WTC11 (cell line): ENCODE measurements at regions not wholly inside any gene's neighbourhood (a gene's known extent, or its start where the extent isn't known, plus 50 kb on each side); places are given as distances from the start of the nearest gene placed in this dataset.

Source experiments
- ATAC-seq: fragments of 200-7000 bp; cut with Tn5 transposase; 2 replicates; pipeline ENCODE4 v1.10.0; 2021; ENCODE audit warnings: mild to moderate bottlenecking, moderate library complexity
- CTCF ChIA-PET: fragments of 300-600 bp; sonication (Branson Sonifier 250); formaldehyde crosslinking; loops from one replicate; lab custom pipeline; 2021; ENCODE audit warnings: antibody characterized with exemption; lab: Charles Lee
- POLR2A ChIA-PET: fragments of 350-600 bp; sonication (Branson Sonifier 250); formaldehyde crosslinking; loops from one replicate; lab custom pipeline; 2021; ENCODE audit warnings: antibody characterized with exemption; lab: Charles Lee
- DNase-seq: peaks from one replicate; pipeline ENCODE4 v3.0.0; 2021; ENCODE audit warnings: low spot score
- H3K27ac Mint-ChIP-seq: 2 replicates; pipeline ENCODE4 v1.8.0; 2021; ENCODE audit warnings: mixed read lengths
- H3K27me3 Mint-ChIP-seq: 2 replicates; pipeline ENCODE4 v1.8.0; 2021; ENCODE audit warnings: low read depth, mild to moderate bottlenecking, moderate library complexity, mixed read lengths
- H3K36me3 Mint-ChIP-seq: 2 replicates; pipeline ENCODE4 v1.8.0; 2021; ENCODE audit warnings: mixed read lengths
- H3K4me1 Mint-ChIP-seq: 2 replicates; pipeline ENCODE4 v1.8.0; 2022; ENCODE audit warnings: mixed read lengths
- H3K4me3 Mint-ChIP-seq: 2 replicates; pipeline ENCODE4 v1.8.0; 2021; ENCODE audit warnings: mild to moderate bottlenecking, moderate library complexity, mixed read lengths
- H3K9me3 Mint-ChIP-seq: 2 replicates; pipeline ENCODE4 v1.8.0; 2021; ENCODE audit warnings: mixed read lengths
- CREM ChIP-seq: sonication (generic); formaldehyde crosslinking; IDR thresholded peaks from 2 replicates; pipeline ENCODE4 v1.8.1; 2022; ENCODE audit warnings: mild to moderate bottlenecking, missing genetic modification reagents, moderate library complexity
- ESRRA ChIP-seq: sonication (generic); formaldehyde crosslinking; IDR thresholded peaks from 2 replicates; pipeline ENCODE4 v1.8.1; 2022; ENCODE audit warnings: mild to moderate bottlenecking, missing genetic modification reagents, borderline replicate concordance
- ETV6 ChIP-seq: sonication (generic); formaldehyde crosslinking; IDR thresholded peaks from 2 replicates; pipeline ENCODE4 v1.8.1; 2022; ENCODE audit warnings: mild to moderate bottlenecking, missing genetic modification reagents
- FOXJ3 ChIP-seq: sonication (generic); formaldehyde crosslinking; IDR thresholded peaks from 2 replicates; pipeline ENCODE4 v1.9.0; 2021; ENCODE audit warnings: missing genetic modification reagents, mild to moderate bottlenecking, borderline replicate concordance
- FOXK1 ChIP-seq: sonication (generic); formaldehyde crosslinking; IDR thresholded peaks from 2 replicates; pipeline ENCODE4 v1.8.0; 2022; ENCODE audit warnings: mild to moderate bottlenecking, moderate library complexity, missing genetic modification reagents
- FOXP1 ChIP-seq: sonication (generic); formaldehyde crosslinking; IDR thresholded peaks from 2 replicates; pipeline ENCODE4 v1.8.0; 2022; ENCODE audit warnings: missing genetic modification reagents, mild to moderate bottlenecking, moderate library complexity, borderline replicate concordance
- GRHL2 ChIP-seq: fragments of 250-450 bp; sonication (Bioruptor Pico); IDR thresholded peaks from 2 replicates; pipeline ENCODE4 v1.8.0; 2022; ENCODE audit warnings: mild to moderate bottlenecking, moderate library complexity; ENCODE audit not compliant: insufficient replicate concordance, severe bottlenecking
- HMGA2 ChIP-seq: fragments of 250-450 bp; sonication (Bioruptor Pico); IDR thresholded peaks from 2 replicates; pipeline ENCODE4 v1.4.0; 2021; ENCODE audit warnings: mild to moderate bottlenecking, moderate library complexity
- JUN ChIP-seq: sonication (generic); formaldehyde crosslinking; IDR thresholded peaks from 2 replicates; pipeline ENCODE4 v1.8.0; 2023; ENCODE audit warnings: mild to moderate bottlenecking, missing genetic modification reagents
- NFE2L1 ChIP-seq: sonication (generic); formaldehyde crosslinking; IDR thresholded peaks from 2 replicates; pipeline ENCODE4 v1.8.1; 2023; ENCODE audit warnings: missing genetic modification reagents
- SMAD4 ChIP-seq: sonication (generic); formaldehyde crosslinking; IDR thresholded peaks from 2 replicates; pipeline ENCODE4 v1.8.0; 2022; ENCODE audit warnings: mild to moderate bottlenecking, missing genetic modification reagents
- TEAD4 ChIP-seq: sonication (generic); formaldehyde crosslinking; IDR thresholded peaks from 2 replicates; pipeline ENCODE4 v1.8.0; 2022; ENCODE audit warnings: mild to moderate bottlenecking, missing genetic modification reagents
- ZNF121 ChIP-seq: sonication (generic); formaldehyde crosslinking; IDR thresholded peaks from 2 replicates; pipeline ENCODE4 v1.8.0; 2023; ENCODE audit warnings: missing genetic modification reagents
- ZNF138 ChIP-seq: sonication (generic); formaldehyde crosslinking; conservative IDR thresholded peaks from 2 replicates; pipeline ENCODE4 v1.8.1; 2022; ENCODE audit warnings: mild to moderate bottlenecking, moderate library complexity, missing genetic modification reagents
- TF ChIP-seq, protein P1 (sequence below): sonication (generic); formaldehyde crosslinking; IDR thresholded peaks from 2 replicates; pipeline ENCODE4 v1.8.1; 2023; ENCODE audit warnings: mild to moderate bottlenecking, missing genetic modification reagents, moderate library complexity
- TF ChIP-seq, protein P2 (sequence below): sonication (generic); formaldehyde crosslinking; conservative IDR thresholded peaks from 2 replicates; pipeline ENCODE4 v1.8.1; 2023; ENCODE audit warnings: mild to moderate bottlenecking, low read depth, missing genetic modification reagents, moderate library complexity
- TF ChIP-seq, protein P3 (sequence below): sonication (generic); formaldehyde crosslinking; IDR thresholded peaks from 2 replicates; pipeline ENCODE4 v1.8.1; 2023; ENCODE audit warnings: mild to moderate bottlenecking, missing genetic modification reagents, moderate library complexity
- TF ChIP-seq, protein P4 (sequence below): fragments of 250-450 bp; sonication (Bioruptor Pico); IDR thresholded peaks from 2 replicates; pipeline ENCODE4 v1.8.0; 2021; ENCODE audit warnings: mild to moderate bottlenecking
- TF ChIP-seq, protein P5 (sequence below): fragments of 250-450 bp; sonication (Bioruptor Pico); IDR thresholded peaks from 2 replicates; pipeline ENCODE4 v1.9.0; 2021; ENCODE audit warnings: mild to moderate bottlenecking
- TF ChIP-seq, protein P6 (sequence below): sonication (generic); formaldehyde crosslinking; IDR thresholded peaks from 2 replicates; pipeline ENCODE4 v1.8.0; 2022; ENCODE audit warnings: mild to moderate bottlenecking, missing genetic modification reagents
- TF ChIP-seq, protein P7 (sequence below): sonication (generic); formaldehyde crosslinking; IDR thresholded peaks from 2 replicates; pipeline ENCODE4 v1.8.0; 2023; ENCODE audit warnings: missing genetic modification reagents, mild to moderate bottlenecking, borderline replicate concordance

DNA sequence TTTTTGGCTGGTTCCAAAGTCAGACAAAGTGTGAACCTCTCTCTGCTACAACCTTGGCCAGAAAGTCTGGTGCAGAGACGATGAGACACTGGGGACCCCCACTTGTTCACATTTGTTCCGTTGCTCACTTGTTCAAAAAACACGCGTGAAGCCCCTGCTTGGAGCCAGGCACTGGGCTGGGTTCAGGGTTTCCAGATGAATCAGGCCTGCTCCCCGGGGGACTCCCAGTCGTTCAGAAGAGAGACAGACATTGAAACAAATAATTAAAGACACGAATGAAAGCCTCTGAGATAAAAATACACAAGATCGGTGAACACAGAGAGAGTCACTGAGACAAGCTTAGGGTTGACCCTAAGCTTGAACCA, 101.5 kb upstream of the RUNX3 start:
- no peak overlapping the region for H3K27ac Mint-ChIP-seq
- POLR2A ChIA-PET = no interaction called here
- CTCF ChIA-PET = no interaction called here

DNA sequence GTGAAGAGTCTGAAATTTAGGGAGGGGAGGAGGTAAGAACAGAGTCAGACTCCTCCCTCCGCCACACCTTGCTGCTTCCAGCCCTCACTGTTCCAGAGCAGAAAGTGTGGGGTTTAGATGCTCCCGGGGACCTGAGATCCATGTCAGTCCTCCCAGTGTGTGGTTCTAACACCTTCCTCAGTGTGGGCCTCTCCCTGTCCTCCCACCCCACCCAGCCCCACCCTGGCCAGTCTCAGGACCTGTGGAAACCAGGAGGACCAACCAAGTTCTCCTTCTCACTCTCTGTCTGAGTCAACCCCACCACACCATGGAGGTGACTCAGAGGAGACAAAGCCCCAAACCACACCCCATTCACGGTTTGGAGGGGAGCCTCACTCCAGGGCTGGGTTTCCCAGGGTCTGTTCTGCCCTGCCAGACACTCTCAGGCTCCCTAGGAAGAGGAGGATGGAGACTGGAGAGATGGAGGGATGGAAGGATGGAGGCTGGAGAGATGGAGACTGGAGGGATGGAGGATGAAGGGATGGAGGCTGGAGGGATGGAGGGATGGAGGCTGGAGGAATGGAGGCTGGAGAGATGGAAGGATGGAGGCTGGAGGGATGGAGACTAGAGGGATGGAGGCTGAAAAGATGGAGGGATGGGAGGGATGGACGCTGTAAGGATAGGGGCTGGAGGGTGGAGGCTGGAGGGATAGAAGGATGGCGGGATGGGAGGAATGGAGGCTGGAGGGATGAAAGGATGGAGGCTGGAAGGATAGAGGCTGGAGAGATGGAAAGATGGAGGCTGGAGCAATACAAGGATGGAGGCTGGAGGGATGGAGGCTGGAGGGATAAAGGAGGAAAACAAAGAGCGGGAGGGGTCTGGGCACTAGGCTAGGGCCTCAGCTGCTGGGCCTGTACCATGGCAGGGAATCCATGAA, 100.9 kb upstream of the RUNX3 start:
- peaks cover 15% of the 10 kb centered on the region for H3K4me1 Mint-ChIP-seq
- H3K9me3 Mint-ChIP-seq = peaks cover 13% of the 10 kb centered on the region
- CTCF ChIA-PET = no interaction called here
- H3K27ac Mint-ChIP-seq = no peak overlapping the region
- H3K4me3 Mint-ChIP-seq = no peak overlapping the region
- POLR2A ChIA-PET = no interaction called here
- ATAC-seq = no peak
- H3K36me3 Mint-ChIP-seq = 0 out of 2 replicates have a peak, but pooled peaks cover 4% of the 10 kb centered on the region
- H3K27me3 Mint-ChIP-seq = no peaks in the 10 kb centered on the region
- no peak for DNase-seq
- TF ChIP-seq, protein P1, sequence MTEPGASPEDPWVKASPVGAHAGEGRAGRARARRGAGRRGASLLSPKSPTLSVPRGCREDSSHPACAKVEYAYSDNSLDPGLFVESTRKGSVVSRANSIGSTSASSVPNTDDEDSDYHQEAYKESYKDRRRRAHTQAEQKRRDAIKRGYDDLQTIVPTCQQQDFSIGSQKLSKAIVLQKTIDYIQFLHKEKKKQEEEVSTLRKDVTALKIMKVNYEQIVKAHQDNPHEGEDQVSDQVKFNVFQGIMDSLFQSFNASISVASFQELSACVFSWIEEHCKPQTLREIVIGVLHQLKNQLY = no peak
- TF ChIP-seq ETV6 (CRISPR knock-in tag) (no peak), NFE2L1 (CRISPR knock-in tag) (no peak), CREM (CRISPR knock-in tag) (no peak), SMAD4 (CRISPR knock-in tag) (no peak), GRHL2 (CRISPR knock-in tag) (no peak), FOXP1 (CRISPR knock-in tag) (no peak), FOXK1 (CRISPR knock-in tag) (no peak), TEAD4 (no peak), ESRRA (CRISPR knock-in tag) (no peak), ZNF138 (CRISPR knock-in tag) (no peak)
- TF ChIP-seq, protein P2, sequence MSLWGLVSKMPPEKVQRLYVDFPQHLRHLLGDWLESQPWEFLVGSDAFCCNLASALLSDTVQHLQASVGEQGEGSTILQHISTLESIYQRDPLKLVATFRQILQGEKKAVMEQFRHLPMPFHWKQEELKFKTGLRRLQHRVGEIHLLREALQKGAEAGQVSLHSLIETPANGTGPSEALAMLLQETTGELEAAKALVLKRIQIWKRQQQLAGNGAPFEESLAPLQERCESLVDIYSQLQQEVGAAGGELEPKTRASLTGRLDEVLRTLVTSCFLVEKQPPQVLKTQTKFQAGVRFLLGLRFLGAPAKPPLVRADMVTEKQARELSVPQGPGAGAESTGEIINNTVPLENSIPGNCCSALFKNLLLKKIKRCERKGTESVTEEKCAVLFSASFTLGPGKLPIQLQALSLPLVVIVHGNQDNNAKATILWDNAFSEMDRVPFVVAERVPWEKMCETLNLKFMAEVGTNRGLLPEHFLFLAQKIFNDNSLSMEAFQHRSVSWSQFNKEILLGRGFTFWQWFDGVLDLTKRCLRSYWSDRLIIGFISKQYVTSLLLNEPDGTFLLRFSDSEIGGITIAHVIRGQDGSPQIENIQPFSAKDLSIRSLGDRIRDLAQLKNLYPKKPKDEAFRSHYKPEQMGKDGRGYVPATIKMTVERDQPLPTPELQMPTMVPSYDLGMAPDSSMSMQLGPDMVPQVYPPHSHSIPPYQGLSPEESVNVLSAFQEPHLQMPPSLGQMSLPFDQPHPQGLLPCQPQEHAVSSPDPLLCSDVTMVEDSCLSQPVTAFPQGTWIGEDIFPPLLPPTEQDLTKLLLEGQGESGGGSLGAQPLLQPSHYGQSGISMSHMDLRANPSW (CRISPR knock-in tag) = no peak
- TF ChIP-seq, protein P3, sequence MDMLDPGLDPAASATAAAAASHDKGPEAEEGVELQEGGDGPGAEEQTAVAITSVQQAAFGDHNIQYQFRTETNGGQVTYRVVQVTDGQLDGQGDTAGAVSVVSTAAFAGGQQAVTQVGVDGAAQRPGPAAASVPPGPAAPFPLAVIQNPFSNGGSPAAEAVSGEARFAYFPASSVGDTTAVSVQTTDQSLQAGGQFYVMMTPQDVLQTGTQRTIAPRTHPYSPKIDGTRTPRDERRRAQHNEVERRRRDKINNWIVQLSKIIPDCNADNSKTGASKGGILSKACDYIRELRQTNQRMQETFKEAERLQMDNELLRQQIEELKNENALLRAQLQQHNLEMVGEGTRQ (CRISPR knock-in tag) = no peak
- TF ChIP-seq, protein P4, sequence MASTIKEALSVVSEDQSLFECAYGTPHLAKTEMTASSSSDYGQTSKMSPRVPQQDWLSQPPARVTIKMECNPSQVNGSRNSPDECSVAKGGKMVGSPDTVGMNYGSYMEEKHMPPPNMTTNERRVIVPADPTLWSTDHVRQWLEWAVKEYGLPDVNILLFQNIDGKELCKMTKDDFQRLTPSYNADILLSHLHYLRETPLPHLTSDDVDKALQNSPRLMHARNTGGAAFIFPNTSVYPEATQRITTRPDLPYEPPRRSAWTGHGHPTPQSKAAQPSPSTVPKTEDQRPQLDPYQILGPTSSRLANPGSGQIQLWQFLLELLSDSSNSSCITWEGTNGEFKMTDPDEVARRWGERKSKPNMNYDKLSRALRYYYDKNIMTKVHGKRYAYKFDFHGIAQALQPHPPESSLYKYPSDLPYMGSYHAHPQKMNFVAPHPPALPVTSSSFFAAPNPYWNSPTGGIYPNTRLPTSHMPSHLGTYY (CRISPR knock-in tag) = no peak
- TF ChIP-seq, protein P5, sequence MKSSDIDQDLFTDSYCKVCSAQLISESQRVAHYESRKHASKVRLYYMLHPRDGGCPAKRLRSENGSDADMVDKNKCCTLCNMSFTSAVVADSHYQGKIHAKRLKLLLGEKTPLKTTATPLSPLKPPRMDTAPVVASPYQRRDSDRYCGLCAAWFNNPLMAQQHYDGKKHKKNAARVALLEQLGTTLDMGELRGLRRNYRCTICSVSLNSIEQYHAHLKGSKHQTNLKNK (CRISPR knock-in tag) = no peak
- TF ChIP-seq, protein P6, sequence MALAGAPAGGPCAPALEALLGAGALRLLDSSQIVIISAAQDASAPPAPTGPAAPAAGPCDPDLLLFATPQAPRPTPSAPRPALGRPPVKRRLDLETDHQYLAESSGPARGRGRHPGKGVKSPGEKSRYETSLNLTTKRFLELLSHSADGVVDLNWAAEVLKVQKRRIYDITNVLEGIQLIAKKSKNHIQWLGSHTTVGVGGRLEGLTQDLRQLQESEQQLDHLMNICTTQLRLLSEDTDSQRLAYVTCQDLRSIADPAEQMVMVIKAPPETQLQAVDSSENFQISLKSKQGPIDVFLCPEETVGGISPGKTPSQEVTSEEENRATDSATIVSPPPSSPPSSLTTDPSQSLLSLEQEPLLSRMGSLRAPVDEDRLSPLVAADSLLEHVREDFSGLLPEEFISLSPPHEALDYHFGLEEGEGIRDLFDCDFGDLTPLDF (CRISPR knock-in tag) = no peak
- TF ChIP-seq, protein P7, sequence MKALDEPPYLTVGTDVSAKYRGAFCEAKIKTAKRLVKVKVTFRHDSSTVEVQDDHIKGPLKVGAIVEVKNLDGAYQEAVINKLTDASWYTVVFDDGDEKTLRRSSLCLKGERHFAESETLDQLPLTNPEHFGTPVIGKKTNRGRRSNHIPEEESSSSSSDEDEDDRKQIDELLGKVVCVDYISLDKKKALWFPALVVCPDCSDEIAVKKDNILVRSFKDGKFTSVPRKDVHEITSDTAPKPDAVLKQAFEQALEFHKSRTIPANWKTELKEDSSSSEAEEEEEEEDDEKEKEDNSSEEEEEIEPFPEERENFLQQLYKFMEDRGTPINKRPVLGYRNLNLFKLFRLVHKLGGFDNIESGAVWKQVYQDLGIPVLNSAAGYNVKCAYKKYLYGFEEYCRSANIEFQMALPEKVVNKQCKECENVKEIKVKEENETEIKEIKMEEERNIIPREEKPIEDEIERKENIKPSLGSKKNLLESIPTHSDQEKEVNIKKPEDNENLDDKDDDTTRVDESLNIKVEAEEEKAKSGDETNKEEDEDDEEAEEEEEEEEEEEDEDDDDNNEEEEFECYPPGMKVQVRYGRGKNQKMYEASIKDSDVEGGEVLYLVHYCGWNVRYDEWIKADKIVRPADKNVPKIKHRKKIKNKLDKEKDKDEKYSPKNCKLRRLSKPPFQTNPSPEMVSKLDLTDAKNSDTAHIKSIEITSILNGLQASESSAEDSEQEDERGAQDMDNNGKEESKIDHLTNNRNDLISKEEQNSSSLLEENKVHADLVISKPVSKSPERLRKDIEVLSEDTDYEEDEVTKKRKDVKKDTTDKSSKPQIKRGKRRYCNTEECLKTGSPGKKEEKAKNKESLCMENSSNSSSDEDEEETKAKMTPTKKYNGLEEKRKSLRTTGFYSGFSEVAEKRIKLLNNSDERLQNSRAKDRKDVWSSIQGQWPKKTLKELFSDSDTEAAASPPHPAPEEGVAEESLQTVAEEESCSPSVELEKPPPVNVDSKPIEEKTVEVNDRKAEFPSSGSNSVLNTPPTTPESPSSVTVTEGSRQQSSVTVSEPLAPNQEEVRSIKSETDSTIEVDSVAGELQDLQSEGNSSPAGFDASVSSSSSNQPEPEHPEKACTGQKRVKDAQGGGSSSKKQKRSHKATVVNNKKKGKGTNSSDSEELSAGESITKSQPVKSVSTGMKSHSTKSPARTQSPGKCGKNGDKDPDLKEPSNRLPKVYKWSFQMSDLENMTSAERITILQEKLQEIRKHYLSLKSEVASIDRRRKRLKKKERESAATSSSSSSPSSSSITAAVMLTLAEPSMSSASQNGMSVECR = no peak

More for the DNA sequence above, 101.5 kb upstream of the RUNX3 start:
- no peak for DNase-seq
- TF ChIP-seq JUN (CRISPR knock-in tag) (no peak), SMAD4 (CRISPR knock-in tag) (no peak), ESRRA (CRISPR knock-in tag) (no peak), HMGA2 (no peak), NFE2L1 (CRISPR knock-in tag) (no peak), FOXJ3 (CRISPR knock-in tag) (no peak), ZNF121 (CRISPR knock-in tag) (no peak)
- TF ChIP-seq, protein P6 (CRISPR knock-in tag) = no peak
- no peak overlapping the region for H3K4me3 Mint-ChIP-seq
- ATAC-seq = no peak
- 0 out of 2 replicates have a peak, but pooled peaks cover 4% of the 10 kb centered on the region for H3K36me3 Mint-ChIP-seq
- peaks cover 13% of the 10 kb centered on the region for H3K9me3 Mint-ChIP-seq
- H3K4me1 Mint-ChIP-seq = peaks cover 12% of the 10 kb centered on the region
- no peaks in the 10 kb centered on the region for H3K27me3 Mint-ChIP-seq
